Fibroblast of peridontal ligament (primary cell): ENCODE measurements at regions not wholly inside any gene's neighbourhood (a gene's known extent, or its start where the extent isn't known, plus 50 kb on each side); places are given as distances from the start of the nearest gene placed in this dataset.
"Not testable (repeated sequence)": the region's sequence is repeated elsewhere in the genome, so short reads cannot be mapped to it uniquely, and the experiment has no call there.

Experiments used
- DNase-seq: peaks from one replicate; pipeline ENCODE4 v3.0.0-alpha.2; 2010; ENCODE audit errors: extremely low read depth

- DNase-seq, result no peak
Observed at GRCh38 chr13:106099765-106100164, 435.7 kb downstream of the EFNB2 start.

GRCh38 chr13:106098778-106099177 is 436.7 kb downstream of the EFNB2 start:
- no peak for DNase-seq

- DNase-seq, result no peak
Observed at GRCh38 chr13:106096661-106097092, 438.8 kb downstream of the EFNB2 start.

- DNase-seq, result no peak
Observed at GRCh38 chr13:106095919-106096318, 439.5 kb downstream of the EFNB2 start.

GRCh38 chr13:106095406-106095805 is 440.1 kb downstream of the EFNB2 start:
- DNase-seq, result no peak

GRCh38 chr13:106090001-106090400 is 445.5 kb downstream of the EFNB2 start:
- no peak for DNase-seq

- peak; percentile 48 for DNase-seq
Observed at GRCh38 chr13:106089261-106089980, 446.0 kb downstream of the EFNB2 start.

- DNase-seq, result no peak
Observed at GRCh38 chr13:106088085-106088484, 447.4 kb downstream of the EFNB2 start.

- DNase-seq, result no peak
Observed at GRCh38 chr13:106087201-106087600, 448.3 kb downstream of the EFNB2 start.

- DNase-seq, result peak; percentile 51
Observed at GRCh38 chr13:106083620-106084350, 451.7 kb downstream of the EFNB2 start.

- not testable (repeated sequence) for DNase-seq
Observed at GRCh38 chr13:106081221-106081620, 454.2 kb downstream of the EFNB2 start.

GRCh38 chr13:106078191-106078590 is 457.3 kb downstream of the EFNB2 start:
- peak; percentile 11 for DNase-seq

- DNase-seq, result no peak
Observed at GRCh38 chr13:106077017-106077416, 458.4 kb downstream of the EFNB2 start.

- no peak for DNase-seq
Observed at GRCh38 chr13:106072014-106072413, 463.4 kb downstream of the EFNB2 start.

GRCh38 chr13:106063591-106064313 is 471.7 kb downstream of the EFNB2 start:
- peak; percentile 71 for DNase-seq

- no peak for DNase-seq
Observed at GRCh38 chr13:106061781-106062180, 473.7 kb downstream of the EFNB2 start.

GRCh38 chr13:106056851-106057250 is 478.6 kb downstream of the EFNB2 start:
- no peak for DNase-seq

- DNase-seq, result peak; percentile 25
Observed at GRCh38 chr13:106052200-106052767, 483.2 kb downstream of the EFNB2 start.

GRCh38 chr13:106049171-106049570 is 486.3 kb downstream of the EFNB2 start:
- DNase-seq, result no peak

GRCh38 chr13:106048386-106048785 is 487.1 kb downstream of the EFNB2 start:
- no peak for DNase-seq

GRCh38 chr13:106047859-106048258 is 487.6 kb downstream of the EFNB2 start:
- DNase-seq, result no peak

GRCh38 chr13:106042996-106043581 is 492.4 kb downstream of the EFNB2 start:
- no peak for DNase-seq
